K562 (cell line): ENCODE measurements at regions not wholly inside any gene's neighbourhood (a gene's known extent, or its start where the extent isn't known, plus 50 kb on each side); places are given as distances from the start of the nearest gene placed in this dataset.

Experiments
- ATF7 ChIP-seq: fragments of 450-650 bp; IDR thresholded peaks from 2 replicates; pipeline ENCODE4 v1.7.1; 2014; ENCODE audit warnings: mild to moderate bottlenecking, moderate library complexity
- DACH1 ChIP-seq: fragments of 450-650 bp; IDR thresholded peaks from 2 replicates; pipeline ENCODE4 v1.6.1; 2018; ENCODE audit not compliant: partially characterized antibody
- ERF ChIP-seq: fragments of 450-650 bp; formaldehyde crosslinking; IDR thresholded peaks from 2 replicates; pipeline ENCODE4 v1.4.0; 2020; ENCODE audit warnings: mild to moderate bottlenecking, mixed read lengths
- ETV6 ChIP-seq, 3 experiments: fragments of 150-350 bp in 1 of 3; sonication (generic) in 1 of 3; formaldehyde crosslinking in 1 of 3; IDR thresholded peaks; 2 replicates each; pipeline versions ENCODE4 v1.6.1 to v1.8.0; 2014 to 2022; ENCODE audit warnings: borderline replicate concordance in 2 of 3, low read depth in 2 of 3, antibody characterized with exemption in 1 of 3, low read length in 1 of 3, mild to moderate bottlenecking in 1 of 3, missing genetic modification reagents in 1 of 3
- IRF9 ChIP-seq: fragments of 450-650 bp; IDR thresholded peaks from 2 replicates; pipeline ENCODE4 v1.6.1; 2016; ENCODE audit warnings: missing biosample characterization, missing genetic modification characterization
- MITF ChIP-seq: IDR thresholded peaks from 2 replicates; pipeline ENCODE4 v1.6.1; 2014; ENCODE audit warnings: antibody characterized with exemption
- MTA1 ChIP-seq: fragments of 450-650 bp; IDR thresholded peaks from 2 replicates; pipeline ENCODE4 v1.6.1; 2017; ENCODE audit warnings: borderline replicate concordance
- MTA3 ChIP-seq: fragments of 450-650 bp; formaldehyde crosslinking; IDR thresholded peaks from 2 replicates; pipeline ENCODE4 v1.6.1; 2017; ENCODE audit warnings: mild to moderate bottlenecking, borderline replicate concordance
- MYC ChIP-seq, 2 experiments: fragments of 250-450 bp in 1 of 2; sonication (Bioruptor Pico) in 1 of 2; IDR thresholded peaks; 2 replicates each; pipeline versions ENCODE4 v1.5.1 to v1.6.1; 2012 to 2021; ENCODE audit warnings: low read depth in 2 of 2, borderline replicate concordance in 1 of 2, improper control_type of control experiment in 1 of 2, low read length in 1 of 2, mild to moderate bottlenecking in 1 of 2, moderate library complexity in 1 of 2
- NFRKB ChIP-seq: fragments of 450-650 bp; IDR thresholded peaks from 2 replicates; pipeline ENCODE4 v1.6.1; 2016; ENCODE audit warnings: low read depth
- NONO ChIP-seq, 2 experiments: fragments of 200-400 bp in 1 of 2; fragments of 450-650 bp in 1 of 2; formaldehyde crosslinking in 1 of 2; IDR thresholded peaks; 2 replicates each; pipeline ENCODE4 v1.6.1; 2017; ENCODE audit warnings: low read depth in 2 of 2, mild to moderate bottlenecking in 2 of 2, moderate library complexity in 2 of 2, low read length in 1 of 2
- PML ChIP-seq: IDR thresholded peaks from 2 replicates; pipeline ENCODE4 v1.6.1; 2012; ENCODE audit warnings: low read length, inconsistent platforms
- SMARCC2 ChIP-seq: fragments of 450-650 bp; IDR thresholded peaks from 2 replicates; pipeline ENCODE4 v1.6.1; 2017; ENCODE audit warnings: antibody characterized with exemption, moderate library complexity, mild to moderate bottlenecking, low read depth
- THRA ChIP-seq: fragments of 450-650 bp; IDR thresholded peaks from 2 replicates; pipeline ENCODE4 v1.6.1; 2017; ENCODE audit warnings: mild to moderate bottlenecking, moderate library complexity
- TRIM28 ChIP-seq: fragments of 450-650 bp; IDR thresholded peaks from 2 replicates; pipeline ENCODE4 v1.6.1; 2017
- ZNF212 ChIP-seq: fragments of 450-650 bp; formaldehyde crosslinking; IDR thresholded peaks from 2 replicates; pipeline ENCODE4 v1.4.0; 2020; ENCODE audit warnings: mild to moderate bottlenecking
- ZNF395 ChIP-seq: fragments of 200-800 bp; sonication (Bioruptor generic); IDR thresholded peaks from 2 replicates; pipeline ENCODE4 v1.6.1; 2017; ENCODE audit warnings: missing genetic modification characterization, missing compliant biosample characterization
- ZNF512 ChIP-seq: IDR thresholded peaks from 2 replicates; pipeline ENCODE4 v1.6.1; 2016; ENCODE audit warnings: missing genetic modification characterization, missing compliant biosample characterization
- ZNF584 ChIP-seq: fragments of 200-800 bp; sonication (Bioruptor generic); IDR thresholded peaks from 2 replicates; pipeline ENCODE4 v1.6.1; 2016; ENCODE audit warnings: low read depth, mild to moderate bottlenecking, missing genetic modification characterization, missing compliant biosample characterization
- ZNF668 ChIP-seq: fragments of 250-450 bp; sonication (Bioruptor Pico); IDR thresholded peaks from 2 replicates; pipeline ENCODE4 v1.8.0; 2022; ENCODE audit warnings: mild to moderate bottlenecking, inconsistent platforms

- no peak for TF ChIP-seq ZNF512 (tag)
- peak in 1 of 2 experiments; percentile 69; a peak in 2 of 4 replicates for TF ChIP-seq ETV6 (IDR thresholded peaks at IDR 0.05; ENCODE audit: borderline replicate concordance in 1 of 2, low read depth in 2 of 2, low read length in 1 of 2)
- TF ChIP-seq ETV6 (CRISPR knock-in tag; IDR thresholded peaks at IDR 0.05; ENCODE audit: borderline replicate concordance): no peak
- peak; percentile 69; the same call in 1 of the 2 replicates for TF ChIP-seq MITF
- TF ChIP-seq MYC (IDR thresholded peaks at IDR 0.05; ENCODE audit: low read depth, low read length): peak; percentile 73
- no peak for TF ChIP-seq MYC (CRISPR knock-in tag; IDR thresholded peaks at IDR 0.05; ENCODE audit: borderline replicate concordance, low read depth)
- TF ChIP-seq ERF (CRISPR knock-in tag): no peak
- peak; percentile 80; the same call in 1 of the 2 replicates for TF ChIP-seq MTA1
- peak; percentile 90 for TF ChIP-seq MTA3
- no peak for TF ChIP-seq THRA
- peak; percentile 82 for TF ChIP-seq IRF9 (tag)
- TF ChIP-seq ZNF584: peak; percentile 46; the same call in 1 of the 2 replicates
- TF ChIP-seq ATF7: peak; percentile 83
- peak; percentile 51 for TF ChIP-seq NFRKB
- TF ChIP-seq NONO (IDR thresholded peaks at IDR 0.05; ENCODE audit: low read depth in 2 of 2, low read length in 1 of 2): 0 out of 4 replicates have a peak, but pooled peaks of 1 of the 2 experiments have one; percentile 37
- TF ChIP-seq SMARCC2: peak; percentile 97
- peak; percentile 60 for TF ChIP-seq DACH1
- TF ChIP-seq PML: peak; percentile 97
- peak; percentile 45; the same call in 1 of the 2 replicates for TF ChIP-seq TRIM28
- TF ChIP-seq ZNF395 (CRISPR knock-in tag): peak; percentile 72; the same call in 1 of the 2 replicates
- no peak for TF ChIP-seq ZNF668 (CRISPR knock-in tag)
- TF ChIP-seq ZNF212 (CRISPR knock-in tag): no peak
Measured at GRCh38 chr2:145692971-145693478, 1173.1 kb upstream of the ZEB2 start (continued).
